Cardiac fibroblast (primary cell): ENCODE measurements at regions not wholly inside any gene's neighbourhood (a gene's known extent, or its start where the extent isn't known, plus 50 kb on each side); places are given as distances from the start of the nearest gene placed in this dataset.

Source experiments
- DNase-seq, 2 donors: peaks; one replicate each; pipeline versions ENCODE4 v3.0.0 to v3.0.0-alpha.2; 2010; ENCODE audit warnings: low read depth in 2 of 2
- H3K4me3 ChIP-seq, 2 donors: replicated peaks in 1 of 2; 1 replicate in 1 of 2; 2 replicates in 1 of 2; pipeline ENCODE4 v1.5.1; 2011; ENCODE audit warnings: low read depth in 2 of 2, low read length in 2 of 2, mild to moderate bottlenecking in 2 of 2, moderate library complexity in 1 of 2
- CTCF ChIP-seq: IDR thresholded peaks from one replicate; pipeline ENCODE4 v1.5.1; 2011; ENCODE audit warnings: low read depth, mild to moderate bottlenecking, low read length, inconsistent platforms

GRCh38 chr3:6532101-6532500 lies 328.8 kb upstream of the GRM7 start:
- no peak for TF ChIP-seq CTCF
- no peak for DNase-seq
- H3K4me3 ChIP-seq, result no peak overlapping the region

DNA sequence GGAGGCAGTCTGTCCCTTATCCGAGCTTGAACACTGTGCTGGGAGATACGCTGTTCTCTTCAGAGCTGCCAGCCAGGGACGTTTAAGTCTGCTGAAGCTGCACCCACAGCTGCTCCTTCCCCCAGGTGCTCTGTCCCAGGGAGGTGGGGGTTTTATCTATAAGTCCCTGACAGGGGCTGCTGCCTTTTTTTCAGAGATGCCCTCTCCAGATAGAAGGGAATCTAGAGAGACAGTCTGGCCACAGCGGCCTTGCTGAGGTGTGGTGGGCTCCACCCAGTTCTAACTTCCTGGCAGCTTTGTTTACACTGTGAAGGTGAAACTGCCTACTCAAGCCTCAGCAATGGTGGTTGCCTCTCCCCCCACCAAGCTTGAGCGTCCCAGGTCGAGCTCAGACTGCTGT lies 319.9 kb upstream of the GRM7 start:
- no peak overlapping the region for H3K4me3 ChIP-seq
- no peak for DNase-seq
- TF ChIP-seq CTCF, result no peak

- DNase-seq, result no peak
- no peak for TF ChIP-seq CTCF
Observed at GRCh38 chr3:6542795-6543194, 318.1 kb upstream of the GRM7 start.

DNA sequence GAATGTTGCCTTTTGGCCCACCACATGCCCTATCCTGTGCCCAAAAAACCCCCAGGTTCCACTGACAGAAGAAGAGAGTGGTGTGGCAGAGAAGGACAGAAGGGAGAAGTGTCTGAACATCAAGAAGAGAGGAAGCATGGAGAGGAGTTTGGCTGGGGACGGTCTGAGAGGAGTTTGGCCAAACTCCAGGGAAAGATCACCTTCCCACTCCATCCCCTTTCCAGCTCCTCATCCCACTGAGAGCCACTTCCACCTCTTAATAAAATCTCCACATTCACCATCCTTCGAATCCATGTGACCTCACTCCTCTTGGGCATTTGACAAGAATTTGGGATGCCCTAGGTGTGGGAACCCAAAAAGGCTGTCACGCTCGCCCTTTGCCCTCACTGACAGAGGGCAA lies 311.6 kb upstream of the GRM7 start:
- H3K4me3 ChIP-seq, result no peak overlapping the region
- no peak for DNase-seq
- TF ChIP-seq CTCF, result no peak

More at GRCh38 chr3:6542795-6543194, 318.1 kb upstream of the GRM7 start:
- H3K4me3 ChIP-seq, result no peak overlapping the region

DNA sequence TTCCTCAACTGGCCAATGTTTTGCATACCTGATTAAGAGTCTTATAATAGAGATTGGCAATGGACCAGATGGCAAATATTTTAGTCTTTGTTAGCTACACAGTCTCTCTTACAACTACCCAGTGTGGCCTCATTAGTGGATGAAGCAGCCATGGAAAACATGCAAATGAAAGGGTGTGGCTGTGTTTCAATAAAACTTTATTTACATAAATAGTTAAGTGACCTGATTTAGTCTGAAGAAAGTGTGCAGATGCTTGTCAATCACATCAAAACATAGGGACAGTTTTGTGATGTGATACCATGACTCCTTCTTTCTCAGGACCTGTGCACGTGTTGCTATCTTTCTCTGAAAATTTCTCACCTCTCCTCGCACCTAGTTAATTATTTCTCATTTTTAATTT lies 309.8 kb upstream of the GRM7 start:
- H3K4me3 ChIP-seq, result no peak overlapping the region
- no peak for DNase-seq
- no peak for TF ChIP-seq CTCF

DNA sequence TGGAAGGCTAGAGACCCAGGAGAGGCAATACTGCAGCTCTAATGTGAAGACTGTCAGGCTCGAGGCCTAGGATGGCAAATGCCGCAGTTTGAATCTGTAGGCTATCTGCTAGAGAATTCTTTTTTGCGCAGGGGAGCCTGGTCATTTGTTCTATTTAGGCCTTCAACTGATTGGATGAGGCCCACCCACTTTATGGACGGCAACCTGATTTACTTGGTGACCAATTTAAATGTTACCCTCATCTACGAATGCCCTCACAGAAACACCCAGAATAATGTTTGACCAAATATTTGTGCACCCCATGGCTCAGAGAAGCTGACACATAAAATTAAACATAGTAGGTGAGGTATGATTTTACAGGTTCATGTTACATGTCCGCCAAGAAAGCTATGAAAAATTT lies 300.7 kb upstream of the GRM7 start:
- no peak for DNase-seq
- TF ChIP-seq CTCF, result no peak
- H3K4me3 ChIP-seq, result no peak overlapping the region

- no peak for TF ChIP-seq CTCF
- no peak for DNase-seq
- H3K4me3 ChIP-seq, result no peak overlapping the region
Observed at GRCh38 chr3:6567241-6567640, 293.7 kb upstream of the GRM7 start.
